Lung (tissue), 11 donors: ENCODE measurements at regions not wholly inside any gene's neighbourhood (a gene's known extent, or its start where the extent isn't known, plus 50 kb on each side); places are given as distances from the start of the nearest gene placed in this dataset.

Source experiments
- ATAC-seq: fragments of 200-7000 bp; cut with Tn5 transposase; one replicate; pipeline ENCODE4 v1.9.1; 2020; ENCODE audit warnings: moderate number of reproducible peaks; ENCODE audit not compliant: insufficient read depth, low FRiP score
- DNase-seq, 3 donors: peaks; one replicate each; pipeline ENCODE4 v3.0.0-alpha.2; 2013 to 2017
- H3K27ac ChIP-seq, 2 donors: one replicate each; pipeline ENCODE4 v1.5.1; 2013; ENCODE audit warnings: mild to moderate bottlenecking in 2 of 2, moderate library complexity in 2 of 2, control low read depth in 1 of 2, inconsistent platforms in 1 of 2, low read depth in 1 of 2, low read length in 1 of 2
- H3K27me3 ChIP-seq, 3 donors: one replicate each; pipeline ENCODE4 v1.5.1; 2013; ENCODE audit warnings: low read length in 2 of 3; ENCODE audit not compliant: control insufficient read depth in 3 of 3, insufficient read depth in 3 of 3
- H3K36me3 ChIP-seq, 4 donors: one replicate each; pipeline ENCODE4 v1.5.1; 2013; ENCODE audit warnings: low read length in 4 of 4, mild to moderate bottlenecking in 1 of 4, moderate library complexity in 1 of 4; ENCODE audit not compliant: control insufficient read depth in 4 of 4, insufficient read depth in 4 of 4
- H3K4me1 ChIP-seq, 5 donors: one replicate each; pipeline ENCODE4 v1.5.1; 2013; ENCODE audit warnings: low read length in 5 of 5, mild to moderate bottlenecking in 2 of 5, moderate library complexity in 1 of 5; ENCODE audit not compliant: control insufficient read depth in 5 of 5, insufficient read depth in 5 of 5
- H3K4me3 ChIP-seq: one replicate; pipeline ENCODE4 v1.5.1; 2013; ENCODE audit warnings: mild to moderate bottlenecking, control low read depth, moderate library complexity
- H3K9ac ChIP-seq, 2 donors: one replicate each; pipeline ENCODE4 v1.5.1; 2013; ENCODE audit warnings: low read length in 2 of 2, control low read depth in 1 of 2; ENCODE audit not compliant: insufficient read depth in 1 of 2
- H3K9me3 ChIP-seq, 4 donors: one replicate each; pipeline ENCODE4 v1.5.1; 2013; ENCODE audit warnings: low read length in 3 of 4, mild to moderate bottlenecking in 1 of 4, moderate library complexity in 1 of 4; ENCODE audit not compliant: control insufficient read depth in 4 of 4, insufficient read depth in 3 of 4
- CTCF ChIP-seq: IDR thresholded peaks from 2 replicates; pipeline ENCODE4 v1.5.1; 2012; ENCODE audit warnings: mild to moderate bottlenecking; ENCODE audit errors: control extremely low read depth, extremely low read depth
- WGBS, 2 donors: extraction: QIAGEN DNeasy Blood & Tissue Kit; methylation state at CpG; one replicate each; pipeline ENCODE4 v1.1.7; 2013; 5-methylcytosine and 5-hydroxymethylcytosine counted together
- donor health status: control.
- donor health status: control.
- donor health status: Bipolar disorder and iron deficiency.
- donor health status: healthy.
- donor health status: DM: yes; HTN: yes; CAD: no.

- Histone ChIP-seq H3K4me1 (no peaks in the 10 kb centered on the region), H3K27ac (no peak overlapping the region), H3K9me3 (peaks cover 0 to 2% (median 0%) of the 10 kb centered on the region in 4 donors), H3K4me3 (no peak overlapping the region), H3K9ac (no peak overlapping the region), H3K36me3 (no peaks in the 10 kb centered on the region), H3K27me3 (no peaks in the 10 kb centered on the region)
- 77 to 81% methylated on average over 4 of the region's 4 CpGs for WGBS, 2 donors
- DNase-seq, result no peak
- TF ChIP-seq CTCF, result no peak
- ATAC-seq, result no peak
These were observed 1905.6 kb downstream of the PCDH7 start for GRCh38 chr4:32625687-32626337.

- 73 to 83% methylated on average over 3 of the region's 3 CpGs for WGBS, 2 donors
- Histone ChIP-seq H3K9ac (no peak overlapping the region), H3K4me3 (no peak overlapping the region), H3K36me3 (no peaks in the 10 kb centered on the region), H3K9me3 (peaks cover 0 to 2% (median 0%) of the 10 kb centered on the region in 4 donors), H3K27ac (no peak overlapping the region), H3K4me1 (no peaks in the 10 kb centered on the region), H3K27me3 (no peaks in the 10 kb centered on the region)
- no peak for TF ChIP-seq CTCF
- ATAC-seq (no peak), DNase-seq (no peak)
These were observed 1911.7 kb downstream of the PCDH7 start for GRCh38 chr4:32631831-32632230.

GRCh38 chr4:32633421-32633820, 1913.3 kb downstream of the PCDH7 start:
- ATAC-seq (no peak), DNase-seq (no peak)
- no peaks in the 10 kb centered on the region for H3K4me1 ChIP-seq
- H3K4me3 ChIP-seq, result no peak overlapping the region
- H3K9ac ChIP-seq, result no peak overlapping the region
- no peaks in the 10 kb centered on the region for H3K9me3 ChIP-seq
- no peak for TF ChIP-seq CTCF
- no peaks in the 10 kb centered on the region for H3K36me3 ChIP-seq
- 93 to 95% methylated on average over 17 of the region's 17 CpGs for WGBS, 2 donors
- no peak overlapping the region for H3K27ac ChIP-seq
- no peaks in the 10 kb centered on the region for H3K27me3 ChIP-seq

- Histone ChIP-seq H3K27ac (no peak overlapping the region), H3K4me1 (no peaks in the 10 kb centered on the region), H3K4me3 (no peak overlapping the region), H3K36me3 (no peaks in the 10 kb centered on the region), H3K9me3 (peaks cover 0 to 11% (median 6%) of the 10 kb centered on the region in 4 donors), H3K27me3 (no peaks in the 10 kb centered on the region), H3K9ac (no peak overlapping the region)
- ATAC-seq (no peak), DNase-seq (no peak)
- TF ChIP-seq CTCF, result no peak
- whole genome bisulfite sequencing, 2 donors, result 91 to 94% methylated on average over 6 of the region's 6 CpGs
These were observed 1925.5 kb downstream of the PCDH7 start for GRCh38 chr4:32645653-32646052.
